Liver (tissue), 8 donors: ENCODE measurements at regions not wholly inside any gene's neighbourhood (a gene's known extent, or its start where the extent isn't known, plus 50 kb on each side); places are given as distances from the start of the nearest gene placed in this dataset.

Experiments
- DNase-seq: peaks from one replicate; pipeline ENCODE4 v3.0.0-alpha.2; 2017; ENCODE audit warnings: low spot score
- H3K27ac ChIP-seq, 2 donors: one replicate each; pipeline ENCODE4 v1.7.0; 2013; ENCODE audit warnings: inconsistent platforms in 2 of 2, low read length in 2 of 2, control low read depth in 1 of 2, low read depth in 1 of 2, mild to moderate bottlenecking in 1 of 2
- H3K27me3 ChIP-seq, 4 donors: one replicate each; pipeline versions ENCODE4 v1.6.1 to v1.7.0; 2013; ENCODE audit warnings: low read length in 3 of 4, inconsistent platforms in 1 of 4, mild to moderate bottlenecking in 1 of 4, moderate library complexity in 1 of 4; ENCODE audit not compliant: control insufficient read depth in 4 of 4, insufficient read depth in 4 of 4
- H3K36me3 ChIP-seq, 4 donors: one replicate each; pipeline versions ENCODE4 v1.6.1 to v1.7.0; 2013; ENCODE audit warnings: low read length in 3 of 4, mild to moderate bottlenecking in 3 of 4, low read depth in 1 of 4, moderate library complexity in 1 of 4; ENCODE audit not compliant: control insufficient read depth in 4 of 4, insufficient read depth in 3 of 4
- H3K4me1 ChIP-seq, 4 donors: one replicate each; pipeline versions ENCODE4 v1.6.1 to v1.7.0; 2013; ENCODE audit warnings: low read length in 3 of 4, mild to moderate bottlenecking in 3 of 4, moderate library complexity in 1 of 4; ENCODE audit not compliant: control insufficient read depth in 4 of 4, insufficient read depth in 4 of 4
- H3K4me3 ChIP-seq, 3 donors: one replicate each; pipeline versions ENCODE4 v1.6.1 to v1.7.0; 2013; ENCODE audit warnings: low read length in 3 of 3, control low read depth in 1 of 3, low read depth in 1 of 3, mild to moderate bottlenecking in 1 of 3
- H3K9ac ChIP-seq, 2 donors: one replicate each; pipeline ENCODE4 v1.7.0; 2013; ENCODE audit warnings: low read length in 2 of 2, mild to moderate bottlenecking in 2 of 2, moderate library complexity in 2 of 2, control low read depth in 1 of 2, low read depth in 1 of 2
- H3K9me3 ChIP-seq, 4 donors: one replicate each; pipeline versions ENCODE4 v1.6.1 to v1.7.0; 2013; ENCODE audit warnings: low read length in 3 of 4; ENCODE audit not compliant: control insufficient read depth in 4 of 4
- ATF3 ChIP-seq: IDR thresholded peaks from 2 replicates; pipeline ENCODE4 v1.6.1; 2016; ENCODE audit warnings: antibody characterized with exemption
- CTCF ChIP-seq: fragments of 150-350 bp; IDR thresholded peaks from 2 replicates; pipeline ENCODE4 v1.5.1; 2017; ENCODE audit warnings: improper control_type of control experiment, low read depth, low read length; ENCODE audit not compliant: missing input control
- EGR1 ChIP-seq, 2 donors: IDR thresholded peaks; 2 replicates each; pipeline ENCODE4 v1.6.1; 2016 to 2018; ENCODE audit warnings: antibody characterized with exemption in 2 of 2, low read depth in 2 of 2
- FOXA1 ChIP-seq: IDR thresholded peaks from 2 replicates; pipeline ENCODE4 v1.6.1; 2016; ENCODE audit warnings: antibody characterized with exemption
- GABPA ChIP-seq, 2 donors: IDR thresholded peaks in 1 of 2; conservative IDR thresholded peaks in 1 of 2; 2 replicates each; pipeline ENCODE4 v1.6.1; 2016; ENCODE audit warnings: antibody characterized with exemption in 2 of 2, mild to moderate bottlenecking in 1 of 2, moderate library complexity in 1 of 2
- HNF4A ChIP-seq, 2 donors: conservative IDR thresholded peaks; 2 replicates each; pipeline ENCODE4 v1.6.1; 2016; ENCODE audit warnings: antibody characterized with exemption in 2 of 2, mild to moderate bottlenecking in 2 of 2
- RAD21 ChIP-seq, 2 donors: IDR thresholded peaks; 2 replicates each; pipeline ENCODE4 v1.6.1; 2016; ENCODE audit warnings: antibody characterized with exemption in 2 of 2, mild to moderate bottlenecking in 2 of 2
- REST ChIP-seq: IDR thresholded peaks from 2 replicates; pipeline ENCODE4 v1.6.1; 2016; ENCODE audit warnings: antibody characterized with exemption, mild to moderate bottlenecking
- RXRA ChIP-seq, 2 donors: IDR thresholded peaks; 2 replicates each; pipeline ENCODE4 v1.6.1; 2017 to 2018; ENCODE audit warnings: antibody characterized with exemption in 2 of 2, mild to moderate bottlenecking in 1 of 2
- SP1 ChIP-seq: IDR thresholded peaks from 2 replicates; pipeline ENCODE4 v1.6.1; 2018; ENCODE audit warnings: antibody characterized with exemption, mild to moderate bottlenecking
- ZBTB33 ChIP-seq: IDR thresholded peaks from 2 replicates; pipeline ENCODE4 v1.6.1; 2016; ENCODE audit warnings: antibody characterized with exemption
- WGBS: extraction: QIAGEN DNeasy Blood & Tissue Kit; methylation state at CpG from one replicate; pipeline ENCODE4 v1.1.7; 2013; 5-methylcytosine and 5-hydroxymethylcytosine counted together
- donor health status: healthy.
- donor health status: healthy.
- donor health status: healthy.
- donor health status: healthy.
- donor health status: healthy.

GRCh38 chr13:22095794-22096193, 424.9 kb downstream of the FGF9 start:
- TF ChIP-seq HNF4A (conservative IDR thresholded peaks at IDR 0.05) (no peak), RXRA (IDR thresholded peaks at IDR 0.05) (no peak)

GRCh38 chr13:22099585-22099984, 428.7 kb downstream of the FGF9 start:
- no peak for DNase-seq
- Histone ChIP-seq H3K9ac (no peak overlapping the region), H3K27ac (no peak overlapping the region), H3K4me3 (no peak overlapping the region), H3K4me1 (no peaks in the 10 kb centered on the region), H3K36me3 (no peaks in the 10 kb centered on the region), H3K9me3 (peaks cover 0 to 4% (median 0%) of the 10 kb centered on the region in 4 donors), H3K27me3 (no peaks in the 10 kb centered on the region)
- no peak for TF ChIP-seq REST
- TF ChIP-seq CTCF, result no peak
- no peak for TF ChIP-seq EGR1 (IDR thresholded peaks at IDR 0.05; ENCODE audit: low read depth in 2 of 2)
- TF ChIP-seq GABPA (IDR thresholded peaks at IDR 0.05 in 1 of 2, conservative IDR thresholded peaks at IDR 0.05 in 1 of 2), result no peak
- TF ChIP-seq FOXA1, result no peak
- TF ChIP-seq ZBTB33, result no peak
- TF ChIP-seq RAD21 (IDR thresholded peaks at IDR 0.05), result no peak
- TF ChIP-seq ATF3, result no peak
- no peak for TF ChIP-seq HNF4A (conservative IDR thresholded peaks at IDR 0.05)
- TF ChIP-seq SP1, result no peak

More at GRCh38 chr13:22095794-22096193, 424.9 kb downstream of the FGF9 start:
- no peaks in the 10 kb centered on the region for H3K36me3 ChIP-seq
- DNase-seq, result no peak
- H3K27me3 ChIP-seq, result no peaks in the 10 kb centered on the region
- H3K9ac ChIP-seq, result no peak overlapping the region
- H3K4me1 ChIP-seq, result no peaks in the 10 kb centered on the region
- no peak overlapping the region for H3K4me3 ChIP-seq
- H3K27ac ChIP-seq, result no peak overlapping the region
- 65% methylated on average over 3 of the region's 3 CpGs for WGBS
- H3K9me3 ChIP-seq, result peaks cover 0 to 4% (median 0%) of the 10 kb centered on the region in 4 donors
